ENCODE measurements at regions not wholly inside any gene's neighbourhood (a gene's known extent, or its start where the extent isn't known, plus 50 kb on each side); places are given as distances from the start of the nearest gene placed in this dataset.

GRCh38 chrX:125012585-125012984, 307.1 kb upstream of the TEX13C start:
- TF ChIP-seq EZH2phosphoT487 (IDR thresholded peaks at IDR 0.05; ENCODE audit: insufficient read depth, low read depth) (no peak), EZH2 (IDR thresholded peaks at IDR 0.05; ENCODE audit: insufficient read depth, poor library complexity, severe bottlenecking) (no peak)
- Histone ChIP-seq H3K9me3 (ENCODE audit: low read depth) (no peaks in the 10 kb centered on the region), H3K4me2 (ENCODE audit: unreplicated experiment) (no peak overlapping the region), H3K4me3 (no peak overlapping the region), H4K20me1 (ENCODE audit: insufficient read depth) (no peaks in the 10 kb centered on the region), H3K36me3 (ENCODE audit: low read depth) (no peaks in the 10 kb centered on the region), H2AFZ (no peak overlapping the region), H3K9ac (no peak overlapping the region), H3K4me1 (ENCODE audit: insufficient read depth) (no peaks in the 10 kb centered on the region), H3K79me2 (ENCODE audit: insufficient read depth) (no peaks in the 10 kb centered on the region), H3K27ac (no peak overlapping the region), H3F3A (ENCODE audit: insufficient read depth) (no peaks in the 10 kb centered on the region), H3K9me2 (ENCODE audit: insufficient read depth) (no peaks in the 10 kb centered on the region), H3K27me3 (replicated peaks; ENCODE audit: insufficient read depth) (no peaks in the 10 kb centered on the region)
- in situ Hi-C loops (cut with MboI) = no loop called here
- WGBS, 2 experiments (ENCODE audit: low coverage in 1 of 2, low lambda C conversion rate in 2 of 2, missing lambda C conversion rate in 2 of 2) = 54 to 58% methylated on average over 3 of the region's 3 CpGs
- DNase-seq = no peak

DNA sequence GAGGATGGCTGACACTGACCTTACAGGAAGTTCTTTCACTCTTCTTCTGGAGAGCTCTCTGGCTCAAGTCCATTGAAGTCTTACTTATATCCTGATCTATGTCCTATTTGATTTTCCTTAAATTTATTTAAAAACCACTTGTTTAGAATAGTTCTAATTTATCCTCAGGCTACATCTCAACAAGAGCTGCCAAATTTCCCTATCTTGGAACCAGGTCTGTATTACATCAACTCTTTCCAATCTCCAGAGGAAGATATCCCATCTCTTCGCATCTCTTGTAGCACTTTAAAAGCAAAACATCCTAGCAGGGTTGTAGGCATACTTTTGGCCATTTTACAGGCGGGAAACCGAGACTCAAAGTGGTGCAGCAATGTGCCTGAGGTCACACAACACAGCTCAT, 290.5 kb upstream of the TEX13C start:
- Histone ChIP-seq H3K9me2 (ENCODE audit: insufficient read depth) (no peaks in the 10 kb centered on the region), H3F3A (ENCODE audit: insufficient read depth) (no peaks in the 10 kb centered on the region), H3K79me2 (ENCODE audit: insufficient read depth) (no peaks in the 10 kb centered on the region), H4K20me1 (ENCODE audit: insufficient read depth) (no peaks in the 10 kb centered on the region), H3K4me3 (no peak overlapping the region), H3K27me3 (replicated peaks; ENCODE audit: insufficient read depth) (no peaks in the 10 kb centered on the region), H3K27ac (no peak overlapping the region), H3K9ac (no peak overlapping the region), H3K4me1 (ENCODE audit: insufficient read depth) (no peaks in the 10 kb centered on the region), H2AFZ (no peak overlapping the region), H3K9me3 (ENCODE audit: low read depth) (no peaks in the 10 kb centered on the region), H3K36me3 (ENCODE audit: low read depth) (no peaks in the 10 kb centered on the region), H3K4me2 (ENCODE audit: unreplicated experiment) (no peak overlapping the region)
- in situ Hi-C loops (cut with MboI) = no loop called here
- WGBS, 2 experiments (ENCODE audit: low coverage in 1 of 2, low lambda C conversion rate in 2 of 2, missing lambda C conversion rate in 2 of 2) = 13 to 16% methylated on average over 3 of the region's 3 CpGs
- TF ChIP-seq EZH2phosphoT487 (IDR thresholded peaks at IDR 0.05; ENCODE audit: insufficient read depth, low read depth) (no peak), EZH2 (IDR thresholded peaks at IDR 0.05; ENCODE audit: insufficient read depth, poor library complexity, severe bottlenecking) (no peak)
- no peak for DNase-seq

Data from GM23248 (cell line).